GM23338 (cell line): ENCODE measurements at regions not wholly inside any gene's neighbourhood (a gene's known extent, or its start where the extent isn't known, plus 50 kb on each side); places are given as distances from the start of the nearest gene placed in this dataset.

Source experiments
- CTCF ChIP-seq, 2 experiments: fragments of 200-600 bp in 1 of 2; sonication (generic) in 1 of 2; conservative IDR thresholded peaks; 2 replicates each; pipeline versions ENCODE4 v1.5.1 to v1.6.1; 2016 to 2017; ENCODE audit warnings: antibody characterized with exemption in 2 of 2, low read depth in 2 of 2, mild to moderate bottlenecking in 2 of 2, moderate library complexity in 1 of 2
- EZH2 ChIP-seq: fragments of 200-600 bp; sonication (generic); IDR thresholded peaks from one replicate; pipeline ENCODE4 v1.8.0; 2017; ENCODE audit warnings: antibody characterized with exemption, mild to moderate bottlenecking, low read depth; ENCODE audit not compliant: unreplicated experiment
- EZH2phosphoT487 ChIP-seq: fragments of 200-600 bp; sonication (generic); IDR thresholded peaks from one replicate; pipeline ENCODE4 v1.8.1; 2018; ENCODE audit warnings: antibody characterized with exemption; ENCODE audit not compliant: unreplicated experiment
- JUNB ChIP-seq: IDR thresholded peaks from one replicate; pipeline ENCODE4 v1.6.1; 2016; ENCODE audit warnings: antibody characterized with exemption; ENCODE audit not compliant: unreplicated experiment
- POLR2AphosphoS5 ChIP-seq: IDR thresholded peaks from 2 replicates; pipeline ENCODE4 v1.6.1; 2016; ENCODE audit warnings: antibody characterized with exemption, low read depth
- REST ChIP-seq: IDR thresholded peaks from one replicate; pipeline ENCODE4 v1.6.1; 2018; ENCODE audit warnings: antibody characterized with exemption; ENCODE audit not compliant: unreplicated experiment
- ZNF114 ChIP-seq: fragments of 250-450 bp; sonication (Bioruptor Pico); IDR thresholded peaks from 2 replicates; pipeline ENCODE4 v1.5.0; 2020; ENCODE audit warnings: mild to moderate bottlenecking, moderate library complexity

GRCh38 chr6:11853678-11854407 lies 75.2 kb upstream of the ADTRP start:
- TF ChIP-seq EZH2phosphoT487 (no peak), EZH2 (no peak), CTCF (conservative IDR thresholded peaks at IDR 0.05; ENCODE audit: low read depth in 2 of 2) (no peak), POLR2AphosphoS5 (no peak), JUNB (no peak), REST (no peak), ZNF114 (CRISPR knock-in tag) (no peak)
